B cell (primary cell): ENCODE measurements at regions not wholly inside any gene's neighbourhood (a gene's known extent, or its start where the extent isn't known, plus 50 kb on each side); places are given as distances from the start of the nearest gene placed in this dataset.

ENCODE experiments used
- ATAC-seq: fragments of 200-7000 bp; cut with Tn5 transposase; one replicate; pipeline ENCODE4 v1.10.0; 2021; ENCODE audit warnings: low read depth, mild to moderate bottlenecking, moderate number of reproducible peaks, moderate library complexity
- CTCF ChIA-PET: fragments of 350-600 bp; sonication (Branson Sonifier 250); formaldehyde crosslinking; loops from one replicate; lab custom pipeline; 2021; ENCODE audit warnings: antibody characterized with exemption, inconsistent platforms; lab: Charles Lee
- POLR2A ChIA-PET: fragments of 350-600 bp; sonication (Branson Sonifier 250); formaldehyde crosslinking; loops from one replicate; lab custom pipeline; 2021; ENCODE audit warnings: antibody characterized with exemption; lab: Charles Lee
- DNase-seq: peaks from one replicate; pipeline ENCODE4 v3.0.0; 2013
- H2AFZ ChIP-seq: 2 replicates; pipeline ENCODE4 v1.6.1; 2012; ENCODE audit warnings: mild to moderate bottlenecking, low read depth, low read length; ENCODE audit not compliant: insufficient read depth, poor library complexity, severe bottlenecking
- H3K27ac ChIP-seq, 2 donors: 1 replicate in 1 of 2; 2 replicates in 1 of 2; pipeline ENCODE4 v1.5.1; 2012 to 2013; ENCODE audit warnings: low read length in 2 of 2, mild to moderate bottlenecking in 2 of 2, moderate library complexity in 1 of 2
- H3K27me3 ChIP-seq, 4 experiments: fragments of 200-600 bp in 1 of 4; sonication (generic) in 1 of 4; replicated peaks in 1 of 4; 1 replicate in 2 of 4; 2 replicates in 2 of 4; pipeline versions ENCODE4 v1.6.1 to v1.7.0; 2013 to 2016; ENCODE audit warnings: low read length in 3 of 4, mild to moderate bottlenecking in 2 of 4, mixed read lengths in 1 of 4, moderate library complexity in 1 of 4; ENCODE audit not compliant: insufficient read depth in 4 of 4, control insufficient read depth in 3 of 4; ENCODE audit errors: control extremely low read depth in 1 of 4
- H3K36me3 ChIP-seq, 2 experiments: replicated peaks in 1 of 2; 1 replicate in 1 of 2; 2 replicates in 1 of 2; pipeline versions ENCODE4 v1.6.1 to v1.7.1; 2013; ENCODE audit warnings: low read length in 1 of 2; ENCODE audit not compliant: insufficient read depth in 2 of 2, control insufficient read depth in 1 of 2; ENCODE audit errors: control extremely low read depth in 1 of 2, extremely low read depth in 1 of 2
- H3K4me1 ChIP-seq, 2 donors: fragments of 200-600 bp in 1 of 2; sonication (generic) in 1 of 2; 1 replicate in 1 of 2; 2 replicates in 1 of 2; pipeline versions ENCODE4 v1.5.1 to v1.6.1; 2013 to 2017; ENCODE audit warnings: low read length in 2 of 2; ENCODE audit not compliant: control insufficient read depth in 2 of 2, insufficient read depth in 2 of 2
- H3K4me2 ChIP-seq: replicated peaks from 2 replicates; pipeline ENCODE3; 2012; ENCODE audit warnings: mild to moderate bottlenecking, low read depth, low read length; ENCODE audit not compliant: poor library complexity, severe bottlenecking
- H3K4me3 ChIP-seq, 5 experiments: fragments of 200-600 bp in 1 of 5; sonication (generic) in 1 of 5; 1 replicate in 3 of 5; 2 replicates in 2 of 5; pipeline versions ENCODE4 v1.5.1 to v1.7.0; 2011 to 2016; ENCODE audit warnings: low read length in 4 of 5, mild to moderate bottlenecking in 4 of 5, low read depth in 2 of 5, control low read depth in 1 of 5, moderate library complexity in 1 of 5; ENCODE audit not compliant: insufficient read depth in 1 of 5; ENCODE audit errors: control extremely low read depth in 1 of 5, extremely low read depth in 1 of 5
- H3K79me2 ChIP-seq: fragments of 200-600 bp; sonication (generic); one replicate; pipeline ENCODE4 v1.6.0; 2016; ENCODE audit warnings: low read length; ENCODE audit not compliant: control insufficient read depth, insufficient read depth
- H3K9ac ChIP-seq: fragments of 200-600 bp; sonication (generic); 2 replicates; pipeline ENCODE4 v1.6.1; 2017; ENCODE audit warnings: mild to moderate bottlenecking, low read length, moderate library complexity
- H3K9me3 ChIP-seq, 3 donors: one replicate each; pipeline versions ENCODE4 v1.6.1 to v1.7.1; 2013; ENCODE audit warnings: low read length in 2 of 3; ENCODE audit not compliant: control insufficient read depth in 2 of 3, insufficient read depth in 1 of 3; ENCODE audit errors: control extremely low read depth in 1 of 3
- H4K20me1 ChIP-seq: 2 replicates; pipeline ENCODE4 v1.6.0; 2012; ENCODE audit warnings: mild to moderate bottlenecking, low read length; ENCODE audit not compliant: insufficient read depth, control insufficient read depth, poor library complexity, severe bottlenecking
- H3K27ac Mint-ChIP-seq: one replicate; pipeline ENCODE4 v1.8.0; 2021; ENCODE audit warnings: mixed read lengths
- H3K27me3 Mint-ChIP-seq: one replicate; pipeline ENCODE4 v1.8.0; 2021; ENCODE audit warnings: mixed read lengths
- H3K4me1 Mint-ChIP-seq: one replicate; pipeline ENCODE4 v1.8.0; 2021; ENCODE audit warnings: mixed read lengths
- H3K4me3 Mint-ChIP-seq: one replicate; pipeline ENCODE4 v1.8.0; 2021; ENCODE audit warnings: mixed read lengths
- H3K9me3 Mint-ChIP-seq: one replicate; pipeline ENCODE4 v1.8.0; 2022; ENCODE audit warnings: mixed read lengths; ENCODE audit not compliant: insufficient read depth
- CTCF ChIP-seq: fragments of 200-600 bp; IDR thresholded peaks from one replicate; pipeline ENCODE4 v1.8.0; 2022; ENCODE audit warnings: antibody characterized with exemption, mild to moderate bottlenecking
- EZH2 ChIP-seq: IDR thresholded peaks from 2 replicates; pipeline ENCODE4 v1.6.1; 2012; ENCODE audit warnings: borderline replicate concordance, low read depth, mild to moderate bottlenecking, moderate library complexity, low read length; ENCODE audit not compliant: insufficient read depth, poor library complexity, severe bottlenecking
- WGBS: methylation state at CpG from one replicate; pipeline ENCODE4 v1.1.5; 2013; ENCODE audit warnings: missing lambda C conversion rate; ENCODE audit not compliant: insufficient coverage; 5-methylcytosine and 5-hydroxymethylcytosine counted together
- intact Hi-C: fragments of 100-400 bp; cut with micrococcal nuclease; formaldehyde crosslinking; loops from one replicate; pipeline ENCODE4 v1.10.0; 2022

- Histone ChIP-seq H2AFZ (no peak overlapping the region), H3K9ac (no peak overlapping the region), H3K4me2 (no peak overlapping the region), H3K4me3 (no peak overlapping the region), H3K79me2 (no peaks in the 10 kb centered on the region), H3K27me3 (peaks cover 0 to 7% (median 0%) of the 10 kb centered on the region in 4 experiments), H3K4me1 (no peaks in the 10 kb centered on the region), H3K36me3 (no peaks in the 10 kb centered on the region), H3K27ac (no peak overlapping the region), H4K20me1 (no peaks in the 10 kb centered on the region), H3K9me3 (peaks cover 0 to 25% (median 14%) of the 10 kb centered on the region in 3 donors)
- Mint-ChIP-seq H3K27me3 (peaks cover 39% of the 10 kb centered on the region), H3K4me1 (no peaks in the 10 kb centered on the region), H3K4me3 (no peak overlapping the region), H3K9me3 (peaks cover 15% of the 10 kb centered on the region), H3K27ac (no peak overlapping the region)
- DNase-seq (no peak), ATAC-seq (no peak)
- no peak for TF ChIP-seq EZH2
- no peak for TF ChIP-seq CTCF
- intact Hi-C loops = no loop called here
- CTCF ChIA-PET = no interaction called here
- POLR2A ChIA-PET = no interaction called here
These were observed 100.9 kb downstream of the TMEM18 start for GRCh38 chr2:576292-576691.

- no peak overlapping the region for H3K27ac Mint-ChIP-seq
- ChIA-PET POLR2A (no interaction called here), CTCF (no interaction called here)
- TF ChIP-seq EZH2 = no peak
- TF ChIP-seq CTCF = no peak
- Histone ChIP-seq H3K79me2 (no peaks in the 10 kb centered on the region), H3K9ac (no peak overlapping the region), H2AFZ (no peak overlapping the region), H3K9me3 (peaks cover 0 to 25% (median 15%) of the 10 kb centered on the region in 3 donors), H4K20me1 (no peaks in the 10 kb centered on the region), H3K27me3 (peaks cover 0 to 7% (median 2%) of the 10 kb centered on the region in 4 experiments), H3K4me1 (no peaks in the 10 kb centered on the region), H3K4me3 (no peak overlapping the region), H3K27ac (no peak overlapping the region), H3K36me3 (no peaks in the 10 kb centered on the region), H3K4me2 (no peak overlapping the region)
- peaks cover 15% of the 10 kb centered on the region for H3K9me3 Mint-ChIP-seq
- peaks cover 37% of the 10 kb centered on the region for H3K27me3 Mint-ChIP-seq
- no peaks in the 10 kb centered on the region for H3K4me1 Mint-ChIP-seq
- DNase-seq (no peak), ATAC-seq (no peak)
- no peak overlapping the region for H3K4me3 Mint-ChIP-seq
- intact Hi-C loops = no loop called here
- no CpG with 5 or more reads among the region's 1 CpG for WGBS
These were observed 101.4 kb downstream of the TMEM18 start for GRCh38 chr2:575727-576236.
